Activated CD4-positive, alpha-beta T cell treated with anti-CD3 and anti-CD28 coated beads, Interleukin-2, amount 50 U/mL, for 1 hour (primary cell): ENCODE measurements at regions not wholly inside any gene's neighbourhood (a gene's known extent, or its start where the extent isn't known, plus 50 kb on each side); places are given as distances from the start of the nearest gene placed in this dataset.

Experiments
- DNase-seq: peaks from one replicate; pipeline ENCODE4 v3.0.0-alpha.2; 2020

- no peak for DNase-seq
Measured at GRCh38 chr6:97621111-97621510, 338.1 kb upstream of the MMS22L start.

DNA sequence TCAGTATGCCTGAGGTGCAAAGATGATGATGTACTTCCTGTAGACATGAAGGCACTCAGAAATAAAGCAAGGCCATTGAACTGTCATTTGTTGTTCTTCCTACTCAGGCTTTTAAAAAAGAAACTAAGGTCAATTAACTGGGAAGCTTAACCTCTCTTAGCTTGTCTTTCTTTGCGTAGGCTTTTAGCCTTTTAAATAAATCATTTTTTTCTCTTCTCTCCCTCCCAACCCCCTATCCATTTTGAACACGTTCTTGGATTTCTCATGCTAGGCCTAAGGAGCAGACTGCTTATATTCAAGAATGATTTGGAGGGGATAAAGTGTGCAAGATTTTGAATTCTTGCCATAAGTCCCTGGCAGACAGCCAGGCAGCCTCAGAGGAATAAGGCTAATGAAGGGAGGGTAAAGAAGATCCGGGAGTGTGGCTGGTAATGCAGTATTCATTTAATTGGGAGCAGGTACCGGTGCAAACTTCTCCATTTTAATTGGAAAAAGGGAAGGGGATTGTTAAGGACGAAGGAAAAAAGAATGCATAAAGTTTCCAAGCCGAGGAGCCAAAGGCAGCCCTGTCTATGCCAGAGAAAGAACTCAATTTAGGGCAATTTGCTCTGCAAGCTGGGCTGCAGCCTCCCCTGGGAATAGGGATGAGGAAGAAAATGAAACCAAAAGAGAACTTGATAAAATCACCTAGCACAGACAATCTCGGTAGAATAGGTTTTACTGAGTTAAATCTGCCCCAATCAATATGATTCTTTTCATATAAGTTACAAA, 343.8 kb upstream of the MMS22L start:
- no peak for DNase-seq

DNA sequence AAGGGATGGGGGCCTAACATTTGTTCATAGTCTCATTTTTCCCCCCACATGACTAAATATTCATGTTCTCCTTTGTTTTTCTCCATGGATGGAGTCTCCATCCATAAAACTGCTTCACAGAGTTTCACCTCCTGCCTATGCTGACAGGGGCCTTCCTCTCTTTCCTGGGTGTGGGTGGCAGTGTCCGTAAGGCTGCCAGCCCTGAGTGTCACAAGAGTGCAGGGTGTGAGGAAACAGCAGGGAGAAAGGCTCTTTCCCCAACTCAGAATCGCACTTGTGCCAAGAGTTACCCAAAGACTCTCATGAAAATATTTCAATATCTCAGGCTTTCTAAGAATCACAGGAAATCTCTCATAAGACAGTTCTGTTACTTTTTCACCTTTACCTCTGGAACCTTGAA, 346.2 kb upstream of the MMS22L start:
- no peak for DNase-seq

DNA sequence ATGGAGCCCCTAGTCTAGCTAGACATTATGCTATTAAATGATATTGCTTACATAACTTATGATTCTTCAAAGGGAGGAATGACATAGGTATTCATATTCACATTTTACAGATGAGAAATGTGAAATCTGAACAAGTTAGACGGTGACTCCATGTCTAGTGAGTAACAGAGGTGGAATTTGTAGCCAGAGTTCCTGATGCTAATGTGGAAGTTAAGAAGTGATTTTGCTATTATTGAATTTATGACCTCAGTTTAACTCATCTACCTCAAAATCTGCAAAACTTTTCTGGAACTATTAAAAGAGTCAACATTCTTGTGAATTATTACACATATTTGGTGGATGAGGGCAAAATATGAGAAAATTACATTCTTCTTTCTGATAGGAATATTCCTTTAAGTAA, 347.6 kb upstream of the MMS22L start:
- DNase-seq, result no peak

- no peak for DNase-seq
Measured at GRCh38 chr6:97632341-97632740, 349.3 kb upstream of the MMS22L start.

DNA sequence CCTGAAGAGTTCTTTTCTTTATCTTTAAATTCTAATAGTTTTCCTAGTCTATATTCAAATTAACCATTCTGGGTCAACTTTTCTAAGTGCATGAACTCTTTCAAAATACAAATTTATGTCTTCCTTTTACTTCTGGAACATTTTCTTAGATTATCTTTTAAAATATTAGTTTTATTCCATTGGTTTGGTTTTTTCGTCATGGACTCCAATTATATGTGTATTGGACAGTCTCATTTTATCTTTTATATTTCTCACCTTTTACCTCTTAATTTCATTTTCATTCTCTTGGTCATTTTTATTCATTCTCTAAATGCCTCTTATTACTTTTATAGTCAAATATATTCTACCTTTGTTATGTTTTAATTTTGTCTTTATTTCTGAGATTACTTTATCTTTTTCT, 356.7 kb upstream of the MMS22L start:
- no peak for DNase-seq

- DNase-seq, result no peak
Measured at GRCh38 chr6:97644353-97644752, 361.3 kb upstream of the MMS22L start.

DNA sequence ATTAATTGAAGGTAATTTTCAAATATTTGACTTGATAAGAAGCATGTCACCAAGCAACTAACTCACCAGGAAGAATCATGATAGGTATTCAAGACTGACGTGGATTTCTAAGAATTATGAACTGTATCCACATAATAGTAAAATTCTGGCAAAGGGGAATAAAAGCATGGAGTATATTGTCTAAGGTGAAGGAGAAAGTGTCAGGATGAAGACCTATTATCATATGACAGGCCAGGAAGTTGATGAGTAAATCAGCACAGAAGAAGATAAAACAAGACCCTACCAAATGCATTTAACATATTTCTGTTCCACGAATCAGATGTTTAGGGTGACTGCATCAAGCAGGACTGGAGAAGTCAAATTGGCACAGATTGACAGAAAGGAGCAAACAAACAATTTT, 362.7 kb upstream of the MMS22L start:
- DNase-seq, result no peak

DNA sequence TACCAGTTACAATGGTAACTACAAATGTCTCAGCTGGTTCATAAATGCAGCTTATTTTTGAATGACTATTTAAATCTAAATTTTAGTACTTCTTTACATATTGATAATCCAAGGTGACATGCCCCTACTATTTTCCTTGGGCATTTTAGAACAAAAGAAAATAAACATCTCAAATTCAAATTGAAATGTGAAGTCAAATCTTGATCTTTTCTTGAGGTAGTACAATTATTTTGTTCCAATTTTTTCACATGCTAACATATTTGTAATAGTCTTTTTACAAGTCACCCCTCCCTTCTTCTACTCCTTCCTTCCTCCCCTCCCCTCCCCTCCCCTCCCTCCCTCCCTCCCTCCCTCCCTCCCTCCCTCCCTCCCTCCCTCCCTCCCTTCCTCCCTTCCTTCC, 370.1 kb upstream of the MMS22L start:
- DNase-seq, result no peak

DNA sequence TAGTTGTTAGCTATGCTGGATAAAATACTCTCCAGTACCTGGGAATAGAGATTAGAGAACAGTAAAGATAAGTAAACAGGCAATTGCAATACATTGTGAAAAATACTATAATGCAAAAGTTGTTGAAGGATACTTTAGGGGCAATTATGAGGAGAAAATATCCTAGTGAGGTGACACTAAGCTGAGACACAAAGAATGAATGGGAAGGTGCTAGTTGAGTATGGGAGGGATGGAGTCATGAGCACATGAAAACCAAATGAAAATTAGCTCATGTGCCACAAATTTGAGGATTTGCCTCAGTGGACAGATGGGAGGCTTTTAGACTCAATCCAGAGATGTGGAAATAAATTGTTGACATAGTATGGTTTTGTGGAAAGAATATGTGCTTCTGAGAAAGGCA, 370.5 kb upstream of the MMS22L start:
- no peak for DNase-seq

GRCh38 chr6:97654674-97655073, 371.7 kb upstream of the MMS22L start:
- no peak for DNase-seq

DNA sequence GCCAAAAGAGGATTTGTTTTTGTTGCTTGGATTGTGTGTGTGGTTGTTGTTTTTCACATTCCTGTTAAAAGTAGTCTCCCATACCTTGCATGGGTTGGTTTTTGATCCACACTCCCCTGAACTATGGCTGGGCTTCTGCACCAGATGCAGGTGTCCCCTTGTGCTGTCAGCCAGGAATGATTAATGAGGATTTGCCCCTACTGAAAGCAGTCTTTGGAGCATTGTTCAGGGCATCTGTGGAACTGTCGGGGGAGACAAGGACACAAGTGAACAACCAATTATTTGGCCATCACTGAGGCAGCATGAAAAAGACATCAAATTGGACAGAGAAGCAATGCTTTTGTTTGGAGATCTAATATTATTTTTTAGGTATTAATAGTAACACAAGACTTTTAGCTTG, 373.2 kb upstream of the MMS22L start:
- no peak for DNase-seq

DNA sequence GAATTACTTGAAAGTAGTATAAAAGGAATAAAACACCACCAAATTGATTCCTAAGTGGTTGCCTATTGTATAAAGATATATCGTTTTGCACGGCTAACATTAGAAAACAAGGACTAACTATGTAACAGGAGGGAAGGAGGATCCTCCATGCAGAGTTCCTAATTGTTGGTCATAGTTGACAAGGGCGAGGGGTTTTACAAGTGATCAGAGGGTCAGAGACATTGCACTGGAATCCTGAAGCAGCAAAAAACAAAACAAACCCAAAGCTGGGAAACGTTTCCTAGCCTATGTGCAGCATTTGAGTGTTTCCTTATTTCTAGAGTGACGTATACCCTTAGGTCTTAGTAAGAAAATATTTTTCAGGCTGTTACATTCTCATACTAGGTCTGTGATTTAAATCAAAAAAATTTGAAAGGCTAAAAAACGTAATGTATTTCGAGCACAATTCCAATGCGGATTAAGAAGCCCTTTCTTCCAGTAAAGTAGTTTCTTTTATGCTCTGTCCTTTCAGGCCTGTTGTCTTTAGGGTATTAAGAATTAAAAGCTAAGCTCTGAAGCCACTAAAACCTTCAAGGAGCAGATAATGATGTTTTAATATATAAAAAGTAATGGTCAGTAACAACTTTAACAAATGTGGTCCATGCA, 373.8 kb upstream of the MMS22L start:
- no peak for DNase-seq

DNA sequence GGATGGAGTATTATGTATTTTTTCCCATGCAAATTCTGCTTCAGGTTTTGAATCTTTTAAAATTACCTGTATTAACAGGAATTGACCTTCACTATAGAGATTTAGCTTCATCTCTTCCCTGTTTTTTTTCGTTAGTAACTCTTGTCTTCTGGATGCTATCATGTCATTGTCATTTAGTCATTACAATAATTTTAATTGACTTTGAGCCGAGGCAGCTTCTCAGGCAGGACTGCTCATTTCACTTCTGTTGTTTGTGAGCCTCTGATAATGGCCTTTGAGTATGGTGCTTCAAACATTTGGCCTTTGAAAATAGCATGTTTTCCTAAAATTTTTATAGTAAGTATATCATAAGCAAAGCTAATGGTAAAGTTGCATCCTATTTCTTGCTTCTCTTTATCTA, 375.1 kb upstream of the MMS22L start:
- DNase-seq, result no peak

DNA sequence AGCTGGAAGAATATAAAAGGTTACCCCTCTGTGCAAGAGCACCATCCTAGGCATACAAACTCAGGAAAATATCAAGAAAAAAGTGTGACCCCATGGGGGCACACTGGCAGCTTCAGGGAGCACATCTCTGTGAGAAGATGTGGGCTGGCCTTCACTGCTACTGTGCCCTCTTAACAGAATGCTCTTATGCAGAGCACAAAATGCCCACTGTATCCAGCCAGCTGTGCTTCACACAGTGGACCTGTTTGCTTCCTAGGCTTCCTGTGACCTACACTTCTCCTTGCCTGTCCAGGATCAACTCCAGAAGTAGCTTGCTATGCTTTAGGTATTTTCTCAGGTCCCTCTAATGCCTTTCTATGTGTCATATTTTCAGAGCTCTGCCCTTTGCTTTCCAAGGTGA, 380.2 kb upstream of the MMS22L start:
- no peak for DNase-seq

GRCh38 chr6:97665446-97665845, 382.4 kb upstream of the MMS22L start:
- DNase-seq, result no peak

- DNase-seq, result no peak
Measured at GRCh38 chr6:97666889-97667288, 383.9 kb upstream of the MMS22L start.

DNA sequence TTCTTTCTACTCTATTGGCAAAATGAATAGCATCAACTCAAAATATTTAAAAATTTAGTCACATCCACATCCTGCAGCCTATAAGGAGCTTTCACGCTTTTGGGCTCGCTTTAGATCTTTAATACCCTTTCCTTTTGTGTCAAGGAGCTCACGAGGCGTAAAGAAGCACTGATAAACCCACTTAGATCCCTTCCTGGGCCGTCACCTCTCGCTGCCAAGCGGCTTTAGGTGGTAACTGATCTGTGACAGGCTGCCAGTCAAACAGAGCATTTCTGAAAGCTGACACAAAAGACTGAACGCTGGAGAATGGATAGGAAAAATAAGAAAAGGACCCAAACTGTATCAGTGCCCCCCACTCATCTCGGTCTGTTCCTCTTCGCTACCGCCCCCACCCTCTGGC, 385.7 kb upstream of the MMS22L start:
- no peak for DNase-seq

GRCh38 chr6:97669191-97670031, 386.4 kb upstream of the MMS22L start:
- DNase-seq, result no peak

GRCh38 chr6:97674802-97675201, 391.8 kb upstream of the MMS22L start:
- DNase-seq, result no peak

- no peak for DNase-seq
Measured at GRCh38 chr6:97677626-97678025, 394.6 kb upstream of the MMS22L start.

DNA sequence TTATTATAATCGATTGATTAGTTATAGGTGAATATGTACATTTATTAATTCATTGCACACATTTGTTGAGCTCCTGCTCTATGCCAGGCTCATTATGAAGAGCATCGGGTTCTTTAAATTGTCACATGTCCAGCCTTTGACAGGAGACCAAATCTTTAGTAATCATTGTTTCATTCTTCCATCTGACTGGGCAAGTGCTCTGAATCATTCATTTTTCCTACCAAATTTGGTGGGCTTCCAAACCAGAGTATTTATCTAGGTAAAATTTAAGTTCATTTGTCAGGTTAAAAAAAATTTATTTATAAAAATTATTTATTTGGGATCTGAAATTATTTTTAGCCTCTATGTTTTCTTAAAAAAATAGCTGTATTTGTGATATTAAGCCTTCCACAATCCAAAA, 404.9 kb upstream of the MMS22L start:
- no peak for DNase-seq

GRCh38 chr6:97689078-97689754, 406.2 kb upstream of the MMS22L start:
- no peak for DNase-seq
